A549 (cell line): ENCODE measurements at regions not wholly inside any gene's neighbourhood (a gene's known extent, or its start where the extent isn't known, plus 50 kb on each side); places are given as distances from the start of the nearest gene placed in this dataset.
"Not testable (repeated sequence)": the region's sequence is repeated elsewhere in the genome, so short reads cannot be mapped to it uniquely, and the experiment has no call there.

ENCODE experiments used
- ATAC-seq, 2 experiments: fragments of 200-7000 bp in 1 of 2; fragments of >200 bp in 1 of 2; cut with Nextera tagmentation in 1 of 2; cut with Tn5 transposase in 1 of 2; 3 replicates each; pipeline versions ENCODE4 v1.8.0 to v1.9.1; 2018 to 2020; ENCODE audit warnings: mild to moderate bottlenecking in 1 of 2, moderate library complexity in 1 of 2
- CTCF ChIA-PET: fragments of 300-600 bp; sonication (Branson Sonifier 250); formaldehyde crosslinking; extraction: SDS; loops from one replicate; lab custom pipeline; 2021; ENCODE audit warnings: antibody characterized with exemption, inconsistent platforms; lab: Yijun Ruan, JAX
- POLR2A ChIA-PET: fragments of 350-600 bp; formaldehyde crosslinking; extraction: SDS; loops from one replicate; lab custom pipeline; 2021; ENCODE audit warnings: antibody characterized with exemption, inconsistent platforms; lab: Yijun Ruan, JAX
- DNase-seq, 2 experiments: peaks; one replicate each; pipeline versions ENCODE4 v3.0.0 to v3.0.0-alpha.2; 2011 to 2016; ENCODE audit warnings: low read depth in 1 of 2, low spot score in 1 of 2
- FAIRE-seq: peaks from 2 replicates; lab custom pipeline; 2011; peaks lifted over from hg19 to GRCh38; lab: Jason Lieb, UNC
- H3K27ac ChIP-seq, 2 experiments: fragments of >200 bp; sonication (Bioruptor Twin); formaldehyde crosslinking; 3 replicates each; pipeline ENCODE4 v1.5.1; 2016 to 2017
- H3K4me1 ChIP-seq: fragments of >200 bp; sonication (Bioruptor Twin); formaldehyde crosslinking; 3 replicates; pipeline ENCODE4 v1.6.1; 2016
- H3K4me2 ChIP-seq: fragments of >200 bp; sonication (Bioruptor Twin); formaldehyde crosslinking; 3 replicates; pipeline ENCODE4 v1.6.1; 2016
- H3K4me3 ChIP-seq: fragments of >200 bp; sonication (Bioruptor Twin); formaldehyde crosslinking; 3 replicates; pipeline ENCODE4 v1.5.1; 2016
- H3K9me3 ChIP-seq: fragments of >200 bp; sonication (Bioruptor Twin); formaldehyde crosslinking; 3 replicates; pipeline ENCODE4 v1.6.1; 2016
- BHLHE40 ChIP-seq: IDR thresholded peaks from 2 replicates; pipeline ENCODE4 v1.6.1; 2012; ENCODE audit warnings: low read depth, low read length, inconsistent platforms
- EP300 ChIP-seq, 2 experiments: fragments of >200 bp; sonication (Bioruptor Twin); formaldehyde crosslinking; IDR thresholded peaks; 2 replicates in 1 of 2; 3 replicates in 1 of 2; pipeline ENCODE4 v1.6.1; 2016 to 2017
- HMGXB4 ChIP-seq: fragments of 250-450 bp; sonication (Bioruptor Pico); IDR thresholded peaks from 2 replicates; pipeline ENCODE4 v1.5.0; 2021; ENCODE audit warnings: mild to moderate bottlenecking, moderate library complexity, borderline replicate concordance
- HOXA7 ChIP-seq: fragments of 250-450 bp; sonication (Bioruptor Pico); IDR thresholded peaks from 2 replicates; pipeline ENCODE4 v1.5.0; 2020; ENCODE audit warnings: mild to moderate bottlenecking, moderate library complexity
- HOXB13 ChIP-seq: fragments of 250-450 bp; sonication (Bioruptor Pico); IDR thresholded peaks from 2 replicates; pipeline ENCODE4 v1.5.0; 2020; ENCODE audit warnings: low read depth, mild to moderate bottlenecking, moderate library complexity
- JUNB ChIP-seq: fragments of >200 bp; sonication (Bioruptor Twin); formaldehyde crosslinking; IDR thresholded peaks from 2 replicates; pipeline ENCODE4 v1.6.1; 2016
- KDM1A ChIP-seq: fragments of 200-600 bp; sonication (generic); IDR thresholded peaks from 2 replicates; pipeline ENCODE4 v1.6.1; 2016; ENCODE audit warnings: low read depth, mild to moderate bottlenecking
- KDM5A ChIP-seq: fragments of 200-600 bp; sonication (generic); IDR thresholded peaks from 2 replicates; pipeline ENCODE4 v1.6.1; 2016; ENCODE audit warnings: antibody characterized with exemption, mild to moderate bottlenecking
- MAFK ChIP-seq: fragments of 450-650 bp; IDR thresholded peaks from 2 replicates; pipeline ENCODE4 v1.6.1; 2014; ENCODE audit not compliant: partially characterized antibody
- NPAS2 ChIP-seq: fragments of 250-450 bp; sonication (Bioruptor Pico); IDR thresholded peaks from 2 replicates; pipeline ENCODE4 v1.8.0; 2022; ENCODE audit warnings: mild to moderate bottlenecking, moderate library complexity, borderline replicate concordance
- PHF8 ChIP-seq: fragments of 200-600 bp; sonication (generic); IDR thresholded peaks from 2 replicates; pipeline ENCODE4 v1.6.1; 2016; ENCODE audit warnings: low read depth, mild to moderate bottlenecking, antibody characterized with exemption, moderate library complexity, borderline replicate concordance
- RAD21 ChIP-seq, 2 experiments: fragments of >200 bp in 1 of 2; sonication (Bioruptor Twin) in 1 of 2; formaldehyde crosslinking in 1 of 2; IDR thresholded peaks in 1 of 2; conservative IDR thresholded peaks in 1 of 2; 2 replicates in 1 of 2; 3 replicates in 1 of 2; pipeline ENCODE4 v1.6.1; 2012 to 2018; ENCODE audit warnings: inconsistent platforms in 1 of 2
- RARB ChIP-seq: fragments of 250-450 bp; sonication (Bioruptor Pico); IDR thresholded peaks from 2 replicates; pipeline ENCODE4 v1.8.0; 2021; ENCODE audit warnings: mild to moderate bottlenecking, moderate library complexity
- RNF2 ChIP-seq: fragments of 200-600 bp; sonication (generic); IDR thresholded peaks from 2 replicates; pipeline ENCODE4 v1.6.1; 2016; ENCODE audit warnings: low read depth, mild to moderate bottlenecking, antibody characterized with exemption, moderate library complexity, borderline replicate concordance
- ZNF302 ChIP-seq: fragments of 250-450 bp; sonication (Bioruptor Pico); IDR thresholded peaks from 2 replicates; pipeline ENCODE4 v1.9.0; 2021; ENCODE audit warnings: inconsistent platforms, mild to moderate bottlenecking, moderate library complexity
- WGBS: methylation state at CpG from one replicate; pipeline ENCODE4 v1.1.6; 2017; ENCODE audit errors: missing lambda C conversion rate; 5-methylcytosine and 5-hydroxymethylcytosine counted together
- TF ChIP-seq, protein P1 (sequence below): fragments of >200 bp; sonication (Bioruptor Twin); formaldehyde crosslinking; IDR thresholded peaks from 3 replicates; pipeline ENCODE4 v1.5.1; 2016
- TF ChIP-seq, protein P2 (sequence below): fragments of 250-450 bp; sonication (Bioruptor Pico); IDR thresholded peaks from 2 replicates; pipeline ENCODE4 v1.5.0; 2020; ENCODE audit warnings: low read depth, mild to moderate bottlenecking, moderate library complexity

DNA sequence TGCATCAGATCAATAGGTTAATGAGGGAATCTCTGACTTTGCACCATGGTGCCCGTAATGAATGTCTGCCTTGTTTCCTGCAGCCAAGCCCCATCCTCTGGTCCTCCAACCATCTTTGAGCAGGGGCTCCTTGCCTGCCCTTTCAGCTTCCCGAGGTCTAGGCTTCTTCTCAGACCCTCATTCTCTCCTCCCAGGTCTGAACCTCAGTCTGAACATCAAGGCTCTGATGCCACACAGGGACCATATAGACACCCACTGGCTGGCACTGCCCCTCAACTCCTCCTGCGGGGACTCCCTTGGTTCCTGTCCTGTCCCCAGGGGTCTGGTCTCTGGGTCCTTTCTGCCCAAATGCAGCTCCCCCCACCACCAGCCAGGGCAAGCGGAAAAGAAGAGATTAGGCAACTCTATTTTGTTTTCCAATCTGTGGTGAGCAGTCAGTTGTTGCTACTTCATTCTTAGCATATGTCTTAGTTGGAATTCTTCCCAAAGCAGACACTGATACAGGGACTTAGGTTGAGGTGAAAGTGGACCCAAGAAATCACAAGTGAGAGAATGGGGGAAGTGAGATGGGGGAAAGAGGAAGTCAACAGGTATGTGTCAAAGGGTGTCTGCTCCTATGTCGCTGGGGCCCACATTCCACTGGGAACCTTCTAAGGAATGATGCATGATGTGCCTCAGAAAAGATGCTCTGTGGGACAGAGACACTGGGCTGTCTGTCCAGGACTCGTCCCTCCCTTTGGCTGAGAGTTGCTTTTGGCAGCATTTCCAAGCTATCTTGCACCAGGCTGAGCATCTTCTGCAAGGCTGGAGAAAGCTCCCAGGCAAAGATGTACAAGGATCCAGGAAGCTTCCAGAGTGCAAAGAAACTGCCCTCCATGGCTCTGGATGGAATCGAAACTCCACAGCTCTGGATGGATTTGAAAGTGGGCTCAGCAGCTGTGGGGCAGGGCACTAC, 1096.5 kb upstream of the TMEM132C start:
- ATAC-seq (no peak), DNase-seq (no peak), FAIRE-seq (no peak)
- Histone ChIP-seq H3K4me2 (no peak overlapping the region), H3K9me3 (no peaks in the 10 kb centered on the region), H3K27ac (no peak overlapping the region), H3K4me1 (no peaks in the 10 kb centered on the region), H3K4me3 (no peak overlapping the region)
- POLR2A ChIA-PET = no interaction called here
- CTCF ChIA-PET = no interaction called here
- whole genome bisulfite sequencing = 14% methylated on average over 7 of the region's 7 CpGs
- no peak for TF ChIP-seq HMGXB4 (CRISPR knock-in tag)
- no peak for TF ChIP-seq EP300 (IDR thresholded peaks at IDR 0.05)
- no peak for TF ChIP-seq KDM1A
- TF ChIP-seq NPAS2 (CRISPR knock-in tag) = no peak
- no peak for TF ChIP-seq RNF2
- no peak for TF ChIP-seq HOXA7 (CRISPR knock-in tag)

DNA sequence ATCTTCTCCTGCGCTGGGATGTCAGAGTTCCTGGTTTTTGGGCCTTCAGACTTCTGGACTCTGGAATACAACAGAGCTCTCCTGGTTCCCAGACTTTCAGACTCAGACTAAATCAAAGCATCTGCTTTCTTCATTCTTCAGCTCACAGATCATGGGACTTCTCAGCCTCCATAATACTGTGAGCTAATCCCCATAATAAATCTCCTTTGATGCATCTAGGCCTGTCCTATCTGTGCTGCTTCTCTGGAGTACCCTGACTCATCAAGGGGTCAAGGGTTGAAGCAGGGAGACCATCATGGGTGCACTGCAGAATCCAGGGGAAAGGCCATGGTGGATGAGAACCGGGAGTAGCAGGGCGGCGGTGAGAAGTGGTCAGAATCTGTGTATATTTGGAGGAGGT, 1094.1 kb upstream of the TMEM132C start:
- FAIRE-seq = no peak
- Histone ChIP-seq H3K27ac (no peak overlapping the region), H3K4me1 (no peaks in the 10 kb centered on the region), H3K4me2 (no peak overlapping the region), H3K9me3 (peaks cover 13% of the 10 kb centered on the region), H3K4me3 (no peak overlapping the region)
- no peak for TF ChIP-seq NPAS2 (CRISPR knock-in tag)
- ChIA-PET CTCF (no interaction called here), POLR2A (no interaction called here)
- WGBS = 65% methylated on average over 4 of the region's 4 CpGs
- DNase-seq = no peak
- no peak for ATAC-seq

DNA sequence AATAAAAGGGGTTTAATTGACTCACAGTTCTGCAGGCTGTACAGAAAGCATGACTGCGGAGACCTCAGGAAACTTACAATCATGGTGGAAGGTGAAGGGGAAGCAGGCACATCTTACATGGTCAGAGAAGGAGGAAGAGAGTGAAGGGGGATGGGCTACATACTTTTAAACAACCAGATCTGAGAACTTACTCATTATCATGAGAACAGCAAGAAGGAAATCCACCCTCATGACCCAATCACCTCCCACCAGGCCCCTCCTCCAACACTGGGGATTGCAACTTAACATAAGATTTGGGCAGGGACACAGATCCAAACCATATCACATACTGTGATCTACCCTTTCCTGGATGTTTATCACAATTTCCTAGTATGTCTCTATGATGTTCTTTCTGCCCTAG, 1093.0 kb upstream of the TMEM132C start:
- H3K4me3 ChIP-seq, FAIRE-seq, H3K4me1 ChIP-seq, ATAC-seq, DNase-seq, H3K27ac ChIP-seq, H3K4me2 ChIP-seq, POLR2A ChIA-PET, CTCF ChIA-PET: not testable (repeated sequence)
- WGBS = 32% methylated on average over 1 of the region's 1 CpG
- H3K9me3 ChIP-seq = peaks cover 13% of the 10 kb centered on the region

GRCh38 chr12:127174881-127175280, 1092.1 kb upstream of the TMEM132C start:
- WGBS = 33% methylated on average over 6 of the region's 6 CpGs
- TF ChIP-seq RAD21 (conservative IDR thresholded peaks at IDR 0.05 in 1 of 2, IDR thresholded peaks at IDR 0.05 in 1 of 2) (no peak), ZNF302 (CRISPR knock-in tag) (no peak), MAFK (no peak)
- no peak overlapping the region for H3K27ac ChIP-seq
- FAIRE-seq (no peak), ATAC-seq (no peak), DNase-seq (no peak)
- H3K4me1 ChIP-seq = no peaks in the 10 kb centered on the region
- ChIA-PET POLR2A (no interaction called here), CTCF (interaction anchor here (0.6 kb wide), 1 partner anchor 34 kb away, joined by 3 read pairs; no protein-coding TSS in a partner anchor)
- H3K4me3 ChIP-seq = no peak overlapping the region
- H3K9me3 ChIP-seq = peaks cover 13% of the 10 kb centered on the region
- no peak overlapping the region for H3K4me2 ChIP-seq

DNA sequence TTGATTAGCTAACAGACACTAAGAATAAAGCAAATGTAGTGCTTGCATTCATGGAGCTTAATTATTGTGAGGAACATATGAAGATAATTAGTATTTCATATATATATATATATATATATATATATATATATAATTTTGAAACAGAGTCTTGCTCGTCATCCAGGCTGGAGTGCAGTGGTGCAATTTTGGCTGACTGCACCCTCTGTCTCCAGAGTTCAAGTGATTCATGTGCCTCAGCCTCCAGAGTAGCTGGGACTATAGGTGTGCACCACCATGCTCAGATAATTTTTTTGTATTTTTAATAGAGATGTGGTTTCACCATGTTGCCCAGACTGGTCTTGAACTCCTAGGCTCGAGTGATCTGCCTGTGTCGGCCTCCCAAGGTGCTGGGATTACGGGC, 1091.6 kb upstream of the TMEM132C start:
- Histone ChIP-seq H3K9me3 (peaks cover 13% of the 10 kb centered on the region), H3K4me3 (no peak overlapping the region), H3K4me2 (no peak overlapping the region), H3K4me1 (no peaks in the 10 kb centered on the region), H3K27ac (no peak overlapping the region)
- POLR2A ChIA-PET = no interaction called here
- 20% methylated on average over 4 of the region's 4 CpGs for WGBS
- CTCF ChIA-PET = no interaction called here
- ATAC-seq (no peak), DNase-seq (no peak), FAIRE-seq (no peak)
- TF ChIP-seq, protein P1, sequence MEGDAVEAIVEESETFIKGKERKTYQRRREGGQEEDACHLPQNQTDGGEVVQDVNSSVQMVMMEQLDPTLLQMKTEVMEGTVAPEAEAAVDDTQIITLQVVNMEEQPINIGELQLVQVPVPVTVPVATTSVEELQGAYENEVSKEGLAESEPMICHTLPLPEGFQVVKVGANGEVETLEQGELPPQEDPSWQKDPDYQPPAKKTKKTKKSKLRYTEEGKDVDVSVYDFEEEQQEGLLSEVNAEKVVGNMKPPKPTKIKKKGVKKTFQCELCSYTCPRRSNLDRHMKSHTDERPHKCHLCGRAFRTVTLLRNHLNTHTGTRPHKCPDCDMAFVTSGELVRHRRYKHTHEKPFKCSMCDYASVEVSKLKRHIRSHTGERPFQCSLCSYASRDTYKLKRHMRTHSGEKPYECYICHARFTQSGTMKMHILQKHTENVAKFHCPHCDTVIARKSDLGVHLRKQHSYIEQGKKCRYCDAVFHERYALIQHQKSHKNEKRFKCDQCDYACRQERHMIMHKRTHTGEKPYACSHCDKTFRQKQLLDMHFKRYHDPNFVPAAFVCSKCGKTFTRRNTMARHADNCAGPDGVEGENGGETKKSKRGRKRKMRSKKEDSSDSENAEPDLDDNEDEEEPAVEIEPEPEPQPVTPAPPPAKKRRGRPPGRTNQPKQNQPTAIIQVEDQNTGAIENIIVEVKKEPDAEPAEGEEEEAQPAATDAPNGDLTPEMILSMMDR = no peak
- TF ChIP-seq, protein P2, sequence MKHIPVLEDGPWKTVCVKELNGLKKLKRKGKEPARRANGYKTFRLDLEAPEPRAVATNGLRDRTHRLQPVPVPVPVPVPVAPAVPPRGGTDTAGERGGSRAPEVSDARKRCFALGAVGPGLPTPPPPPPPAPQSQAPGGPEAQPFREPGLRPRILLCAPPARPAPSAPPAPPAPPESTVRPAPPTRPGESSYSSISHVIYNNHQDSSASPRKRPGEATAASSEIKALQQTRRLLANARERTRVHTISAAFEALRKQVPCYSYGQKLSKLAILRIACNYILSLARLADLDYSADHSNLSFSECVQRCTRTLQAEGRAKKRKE (CRISPR knock-in tag) = no peak
- TF ChIP-seq HOXB13 (no peak), PHF8 (no peak), KDM1A (no peak), RARB (CRISPR knock-in tag) (no peak), ZNF302 (CRISPR knock-in tag) (no peak), HMGXB4 (CRISPR knock-in tag) (no peak), JUNB (no peak), BHLHE40 (no peak), KDM5A (no peak)
